Colonic mucosa (tissue), 4 donors: ENCODE measurements at regions not wholly inside any gene's neighbourhood (a gene's known extent, or its start where the extent isn't known, plus 50 kb on each side); places are given as distances from the start of the nearest gene placed in this dataset.

ENCODE experiments used
- DNase-seq: peaks from one replicate; pipeline ENCODE4 v3.0.0-alpha.2; 2020
- H3K27ac ChIP-seq: fragments of 200-600 bp; one replicate; pipeline ENCODE4 v1.8.0; 2021
- H3K27me3 ChIP-seq: fragments of 200-600 bp; one replicate; pipeline ENCODE4 v1.8.0; 2021
- H3K36me3 ChIP-seq: fragments of 200-600 bp; one replicate; pipeline ENCODE4 v1.8.0; 2021
- H3K4me1 ChIP-seq: fragments of 200-600 bp; one replicate; pipeline ENCODE4 v1.8.0; 2021; ENCODE audit warnings: mild to moderate bottlenecking
- H3K4me3 ChIP-seq: fragments of 200-600 bp; one replicate; pipeline ENCODE4 v1.8.0; 2021
- H3K9ac ChIP-seq, 2 donors: one replicate each; pipeline ENCODE4 v1.7.0; 2013; ENCODE audit warnings: control low read depth in 2 of 2, low read depth in 2 of 2, low read length in 2 of 2
- H3K9me3 ChIP-seq: fragments of 200-600 bp; one replicate; pipeline ENCODE4 v1.8.0; 2021
- CTCF ChIP-seq: fragments of 200-600 bp; IDR thresholded peaks from one replicate; pipeline ENCODE4 v1.8.0; 2022; ENCODE audit warnings: antibody characterized with exemption, mild to moderate bottlenecking
- intact Hi-C: fragments of 100-400 bp; cut with DNase I; formaldehyde crosslinking; loops from one replicate; pipeline ENCODE4 v1.14.1; 2022
- donor health status: healthy.
- donor health status: DM: no; HTN: no; CAD: no.
- donor health status: DM: no; HTN: no; CAD: no.

- Histone ChIP-seq H3K9me3 (no peaks in the 10 kb centered on the region), H3K4me3 (no peak overlapping the region), H3K36me3 (no peaks in the 10 kb centered on the region), H3K27ac (no peak overlapping the region), H3K4me1 (no peaks in the 10 kb centered on the region), H3K9ac (no peak overlapping the region), H3K27me3 (no peaks in the 10 kb centered on the region)
- intact Hi-C loops, result no loop called here
- no peak for DNase-seq
- no peak for TF ChIP-seq CTCF
Measured at GRCh38 chr1:81613803-81614202, 186.9 kb upstream of the ADGRL2 start.

DNA sequence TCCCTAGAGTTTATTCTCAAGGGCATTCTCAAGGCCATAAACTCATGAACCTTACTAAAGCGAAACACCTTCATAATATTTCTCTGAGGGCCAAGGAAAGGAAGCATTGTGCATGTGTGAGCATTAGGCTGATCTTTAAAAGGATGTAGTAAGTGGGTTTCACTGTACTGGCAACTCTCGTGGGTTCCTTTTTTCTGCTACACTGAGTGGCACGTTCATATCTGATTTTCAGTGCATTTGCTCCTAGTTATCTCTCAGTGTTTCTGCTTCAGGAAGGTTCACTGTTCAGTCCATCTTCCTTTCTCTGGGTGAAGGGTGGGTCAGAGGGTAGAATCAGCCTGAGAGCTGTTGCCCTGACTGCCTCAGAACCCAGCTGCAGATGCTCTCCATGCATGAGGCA, 192.8 kb upstream of the ADGRL2 start:
- Histone ChIP-seq H3K9ac (no peak overlapping the region), H3K4me1 (no peaks in the 10 kb centered on the region), H3K9me3 (no peaks in the 10 kb centered on the region), H3K36me3 (no peaks in the 10 kb centered on the region), H3K27me3 (no peaks in the 10 kb centered on the region), H3K4me3 (no peak overlapping the region), H3K27ac (no peak overlapping the region)
- TF ChIP-seq CTCF, result no peak
- intact Hi-C loops, result no loop called here
- no peak for DNase-seq

GRCh38 chr1:81607086-81607485, 193.6 kb upstream of the ADGRL2 start:
- no peak overlapping the region for H3K9ac ChIP-seq
- DNase-seq, result no peak
- H3K9me3 ChIP-seq, result no peaks in the 10 kb centered on the region
- intact Hi-C loops, result no loop called here
- no peaks in the 10 kb centered on the region for H3K4me1 ChIP-seq
- TF ChIP-seq CTCF, result no peak
- no peak overlapping the region for H3K27ac ChIP-seq
- H3K4me3 ChIP-seq, result no peak overlapping the region
- H3K36me3 ChIP-seq, result no peaks in the 10 kb centered on the region
- H3K27me3 ChIP-seq, result no peaks in the 10 kb centered on the region

DNA sequence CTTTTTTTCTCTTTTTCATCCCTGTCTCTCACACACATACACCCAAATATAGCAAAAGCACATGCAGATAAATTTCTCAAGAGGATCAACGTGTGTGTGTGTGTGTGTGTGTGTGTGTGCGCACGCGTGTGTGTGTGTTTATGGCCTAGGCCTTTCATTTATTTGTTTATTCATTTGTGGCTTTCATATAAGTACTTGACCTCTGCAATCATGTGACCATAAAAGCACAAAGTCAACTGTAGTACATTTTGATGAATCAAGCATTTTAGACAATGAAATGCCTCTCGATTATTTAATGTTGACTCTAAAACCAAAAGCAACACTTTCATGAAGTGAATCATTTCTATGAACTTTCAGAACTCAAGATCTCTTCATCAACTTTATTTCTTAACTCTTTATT, 194.1 kb upstream of the ADGRL2 start:
- intact Hi-C loops, result no loop called here
- TF ChIP-seq CTCF, result no peak
- H3K27me3 ChIP-seq, result no peaks in the 10 kb centered on the region
- no peaks in the 10 kb centered on the region for H3K9me3 ChIP-seq
- H3K36me3 ChIP-seq, result no peaks in the 10 kb centered on the region
- no peaks in the 10 kb centered on the region for H3K4me1 ChIP-seq
- no peak overlapping the region for H3K9ac ChIP-seq
- no peak overlapping the region for H3K4me3 ChIP-seq
- no peak overlapping the region for H3K27ac ChIP-seq
- DNase-seq, result no peak

GRCh38 chr1:81605023-81605422, 195.7 kb upstream of the ADGRL2 start:
- no peak for TF ChIP-seq CTCF
- Histone ChIP-seq H3K27me3 (no peaks in the 10 kb centered on the region), H3K9ac (no peak overlapping the region), H3K9me3 (no peaks in the 10 kb centered on the region), H3K36me3 (no peaks in the 10 kb centered on the region), H3K4me1 (no peaks in the 10 kb centered on the region), H3K4me3 (no peak overlapping the region), H3K27ac (no peak overlapping the region)
- intact Hi-C loops, result no loop called here
- DNase-seq, result no peak
